ENCODE measurements at regions not wholly inside any gene's neighbourhood (a gene's known extent, or its start where the extent isn't known, plus 50 kb on each side); places are given as distances from the start of the nearest gene placed in this dataset.

DNA sequence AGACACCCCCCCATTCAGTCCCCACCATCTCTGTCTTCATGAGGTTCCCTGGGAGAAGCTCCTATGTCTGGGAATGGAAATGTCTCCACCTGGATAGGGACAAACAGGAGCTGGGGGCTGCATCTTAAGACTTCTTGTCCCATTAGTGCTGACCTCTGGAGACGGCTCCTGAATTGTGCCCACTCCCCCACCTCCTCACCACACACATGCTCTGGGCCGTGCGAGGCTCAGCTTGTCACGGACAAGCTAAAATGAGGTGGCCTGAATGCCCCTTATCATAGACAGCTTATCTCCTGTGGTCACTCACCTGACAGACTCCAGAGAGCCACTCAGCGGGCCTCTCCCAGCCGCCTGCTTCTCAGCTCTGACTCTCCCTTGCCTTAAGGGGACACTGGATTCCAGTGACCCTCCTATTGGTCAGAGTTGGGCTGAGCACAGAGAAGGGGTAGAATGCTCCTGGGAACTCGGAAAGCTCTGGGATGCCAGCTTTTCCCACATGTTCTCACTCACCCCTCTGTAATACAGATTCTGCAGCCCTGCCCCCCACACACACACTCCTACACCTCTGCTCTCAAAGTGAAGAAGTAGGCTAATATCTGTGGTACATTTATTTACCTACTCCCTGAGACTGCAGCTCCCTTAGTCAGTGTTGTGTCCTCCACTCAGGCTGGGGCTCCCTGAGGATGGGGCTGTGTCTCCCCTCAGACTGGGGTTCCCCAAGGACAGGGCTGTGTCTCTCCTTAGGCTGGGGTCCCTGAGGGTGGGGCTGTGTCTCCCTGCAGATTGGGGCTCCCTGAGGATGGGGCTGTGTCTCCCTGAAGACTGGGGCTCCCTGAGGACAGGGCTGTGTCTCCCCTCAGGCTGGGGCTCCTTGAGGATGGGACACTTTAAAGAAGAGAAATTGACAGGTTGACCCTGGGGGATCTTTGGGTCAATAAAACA is 167.5 kb downstream of the VEGFA start:
- Histone ChIP-seq H3K27me3 (ENCODE audit: control insufficient read depth in 5 of 5, insufficient read depth in 4 of 5, low read length in 5 of 5) (no peaks in the 10 kb centered on the region), H3K27ac (ENCODE audit: low read depth, low read length) (no peak overlapping the region), H3K4me1 (ENCODE audit: control insufficient read depth in 5 of 5, insufficient read depth in 5 of 5, low read length in 5 of 5) (no peaks in the 10 kb centered on the region), H3K36me3 (ENCODE audit: control insufficient read depth in 5 of 5, insufficient read depth in 5 of 5, low read length in 5 of 5) (no peaks in the 10 kb centered on the region), H3K4me3 (ENCODE audit: low read depth in 1 of 5, low read length in 5 of 5) (no peak overlapping the region), H3K9me3 (ENCODE audit: control insufficient read depth in 5 of 5, low read length in 5 of 5) (no peaks in the 10 kb centered on the region), H3K9ac (ENCODE audit: low read length in 5 of 5) (no peak overlapping the region)

DNA sequence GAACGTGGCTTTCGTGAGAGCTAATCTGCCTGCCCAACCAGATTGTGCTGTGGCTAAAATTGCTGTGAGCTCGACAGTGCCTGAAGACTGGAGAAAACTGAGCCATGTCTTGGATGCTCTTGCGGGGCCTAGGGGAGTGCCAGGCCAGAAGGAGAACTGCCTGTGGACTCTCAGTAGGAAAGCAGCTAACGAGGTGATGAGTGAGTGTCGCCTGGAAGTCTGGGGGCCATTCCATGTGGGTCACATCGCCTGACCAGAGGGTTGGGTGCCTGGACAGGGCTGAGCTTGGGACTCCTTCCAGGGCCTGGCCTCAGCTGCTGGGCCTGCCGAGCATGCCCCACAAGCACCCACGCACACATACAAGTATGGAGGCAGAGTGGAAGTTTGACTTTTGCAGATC is 166.5 kb downstream of the VEGFA start:
- H3K27ac ChIP-seq (ENCODE audit: low read depth, low read length): no peak overlapping the region

DNA sequence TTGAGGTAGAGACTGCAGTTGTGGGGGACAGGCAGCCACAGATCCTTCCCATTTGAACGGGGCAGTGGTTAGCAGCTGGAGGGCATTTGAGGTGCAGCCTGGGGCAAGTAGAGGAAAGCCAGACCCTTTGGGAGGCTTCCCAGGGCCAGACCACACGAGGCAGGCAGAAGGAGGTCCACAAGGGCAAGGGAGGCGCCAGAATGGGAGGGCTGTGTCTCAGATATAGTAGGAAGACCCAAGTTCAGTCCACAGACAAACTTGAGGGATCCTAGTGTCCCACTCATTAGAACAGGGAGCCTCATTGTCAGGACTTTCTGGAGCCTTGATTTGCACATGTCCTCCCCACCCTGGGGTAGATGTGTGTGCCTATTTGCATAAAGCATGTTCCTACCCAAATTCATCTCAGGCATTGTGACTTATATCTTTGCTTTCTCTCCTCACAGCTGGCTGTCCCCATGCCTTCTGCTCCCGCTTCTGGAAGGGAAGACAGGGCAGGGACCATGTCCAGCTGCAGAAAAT is 166.0 kb downstream of the VEGFA start:
- Histone ChIP-seq H3K9me3 (ENCODE audit: control insufficient read depth in 5 of 5, low read length in 5 of 5) (no peaks in the 10 kb centered on the region), H3K27me3 (ENCODE audit: control insufficient read depth in 5 of 5, insufficient read depth in 4 of 5, low read length in 5 of 5) (no peaks in the 10 kb centered on the region), H3K4me3 (ENCODE audit: low read depth in 1 of 5, low read length in 5 of 5) (no peak overlapping the region), H3K9ac (ENCODE audit: low read length in 5 of 5) (no peak overlapping the region), H3K4me1 (ENCODE audit: control insufficient read depth in 5 of 5, insufficient read depth in 5 of 5, low read length in 5 of 5) (no peaks in the 10 kb centered on the region), H3K36me3 (ENCODE audit: control insufficient read depth in 5 of 5, insufficient read depth in 5 of 5, low read length in 5 of 5) (no peaks in the 10 kb centered on the region), H3K27ac (ENCODE audit: low read depth, low read length) (no peak overlapping the region)

More for the DNA sequence above, 166.5 kb downstream of the VEGFA start:
- Histone ChIP-seq H3K27me3 (ENCODE audit: control insufficient read depth in 5 of 5, insufficient read depth in 4 of 5, low read length in 5 of 5) (no peaks in the 10 kb centered on the region), H3K9me3 (ENCODE audit: control insufficient read depth in 5 of 5, low read length in 5 of 5) (no peaks in the 10 kb centered on the region), H3K4me3 (ENCODE audit: low read depth in 1 of 5, low read length in 5 of 5) (no peak overlapping the region), H3K4me1 (ENCODE audit: control insufficient read depth in 5 of 5, insufficient read depth in 5 of 5, low read length in 5 of 5) (no peaks in the 10 kb centered on the region), H3K9ac (ENCODE audit: low read length in 5 of 5) (no peak overlapping the region), H3K36me3 (ENCODE audit: control insufficient read depth in 5 of 5, insufficient read depth in 5 of 5, low read length in 5 of 5) (no peaks in the 10 kb centered on the region)

DNA sequence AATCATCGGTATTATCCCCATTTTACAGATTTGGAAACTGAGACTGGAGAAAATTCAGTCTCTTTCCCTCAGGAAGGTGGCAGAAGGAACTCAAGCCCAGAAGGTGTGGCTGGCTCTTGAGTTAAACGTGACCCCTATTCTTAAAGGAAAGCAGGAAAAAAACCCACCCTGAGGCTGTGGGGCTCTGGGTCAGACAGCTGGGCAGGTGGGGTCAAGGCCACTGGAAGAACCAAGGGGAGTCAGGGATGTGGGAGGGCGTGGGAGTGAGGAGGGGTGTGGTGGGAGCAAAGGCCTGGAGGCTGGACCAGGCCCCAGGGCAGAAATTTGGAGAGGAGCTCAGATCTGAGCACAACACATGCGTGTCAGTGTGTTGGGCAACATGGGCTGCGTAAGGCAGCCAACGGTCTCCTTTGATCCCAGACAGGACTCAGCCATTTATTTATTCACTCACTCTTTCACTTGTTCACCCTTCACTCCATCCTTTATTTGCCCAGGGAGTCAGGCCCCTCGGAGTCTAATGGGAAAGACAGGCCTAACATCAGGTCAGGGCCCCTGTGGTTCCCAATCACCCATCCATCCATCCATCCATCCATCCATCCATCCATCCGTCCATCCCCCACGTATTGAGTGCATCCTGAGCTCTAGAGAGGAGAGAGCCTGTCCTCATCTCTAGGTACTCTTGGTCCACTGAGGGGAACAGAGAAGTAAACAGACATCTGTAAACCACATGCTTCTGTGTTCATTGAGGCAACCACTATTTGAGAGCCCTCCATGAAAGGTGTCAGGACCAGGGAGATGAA is 165.0 kb downstream of the VEGFA start:
- Histone ChIP-seq H3K27ac (ENCODE audit: low read depth, low read length) (no peak overlapping the region), H3K27me3 (ENCODE audit: control insufficient read depth in 5 of 5, insufficient read depth in 4 of 5, low read length in 5 of 5) (no peaks in the 10 kb centered on the region), H3K4me3 (ENCODE audit: low read depth in 1 of 5, low read length in 5 of 5) (no peak overlapping the region), H3K4me1 (ENCODE audit: control insufficient read depth in 5 of 5, insufficient read depth in 5 of 5, low read length in 5 of 5) (no peaks in the 10 kb centered on the region), H3K9me3 (ENCODE audit: control insufficient read depth in 5 of 5, low read length in 5 of 5) (no peaks in the 10 kb centered on the region), H3K36me3 (ENCODE audit: control insufficient read depth in 5 of 5, insufficient read depth in 5 of 5, low read length in 5 of 5) (no peaks in the 10 kb centered on the region), H3K9ac (ENCODE audit: low read length in 5 of 5) (no peak overlapping the region)

DNA sequence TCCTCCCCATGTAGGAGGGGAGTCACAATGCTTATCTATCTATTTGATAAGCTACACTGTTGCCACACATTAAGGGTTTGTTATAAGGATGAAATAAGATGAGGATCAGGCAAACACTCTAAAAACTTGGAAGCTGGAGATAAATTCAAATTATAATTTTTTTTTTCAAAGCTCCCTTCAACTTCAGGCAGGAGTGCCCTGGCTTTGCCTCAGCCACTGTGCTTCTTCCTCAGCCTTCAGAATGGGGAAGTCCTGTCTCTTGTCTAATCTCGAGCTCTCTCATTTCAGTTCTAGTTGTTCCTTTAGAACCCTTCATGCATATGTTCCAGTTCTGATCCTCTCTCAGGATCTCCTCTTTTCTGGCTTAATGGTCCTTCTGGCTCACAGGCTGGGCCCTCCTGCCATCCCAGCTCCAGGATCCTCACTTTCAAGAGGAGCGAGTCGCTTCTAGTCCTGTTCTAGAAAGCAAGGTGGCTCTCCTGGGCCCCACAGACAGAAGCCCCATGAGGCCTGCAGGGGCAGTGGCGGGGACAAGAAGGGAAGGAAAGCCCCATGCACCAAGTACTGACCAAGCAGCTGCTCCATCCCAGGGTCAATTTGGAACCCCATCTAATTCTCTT is 164.3 kb downstream of the VEGFA start:
- no peaks in the 10 kb centered on the region for H3K36me3 ChIP-seq (ENCODE audit: control insufficient read depth in 5 of 5, insufficient read depth in 5 of 5, low read length in 5 of 5)
- H3K9me3 ChIP-seq (ENCODE audit: control insufficient read depth in 5 of 5, low read length in 5 of 5): no peaks in the 10 kb centered on the region
- H3K4me1 ChIP-seq (ENCODE audit: control insufficient read depth in 5 of 5, insufficient read depth in 5 of 5, low read length in 5 of 5): no peaks in the 10 kb centered on the region
- H3K4me3 ChIP-seq (ENCODE audit: low read depth in 1 of 5, low read length in 5 of 5): no peak overlapping the region
- H3K27me3 ChIP-seq (ENCODE audit: control insufficient read depth in 5 of 5, insufficient read depth in 4 of 5, low read length in 5 of 5): no peaks in the 10 kb centered on the region
- H3K9ac ChIP-seq (ENCODE audit: low read length in 5 of 5): no peak overlapping the region
- H3K27ac ChIP-seq (ENCODE audit: low read depth, low read length): no peak overlapping the region

DNA sequence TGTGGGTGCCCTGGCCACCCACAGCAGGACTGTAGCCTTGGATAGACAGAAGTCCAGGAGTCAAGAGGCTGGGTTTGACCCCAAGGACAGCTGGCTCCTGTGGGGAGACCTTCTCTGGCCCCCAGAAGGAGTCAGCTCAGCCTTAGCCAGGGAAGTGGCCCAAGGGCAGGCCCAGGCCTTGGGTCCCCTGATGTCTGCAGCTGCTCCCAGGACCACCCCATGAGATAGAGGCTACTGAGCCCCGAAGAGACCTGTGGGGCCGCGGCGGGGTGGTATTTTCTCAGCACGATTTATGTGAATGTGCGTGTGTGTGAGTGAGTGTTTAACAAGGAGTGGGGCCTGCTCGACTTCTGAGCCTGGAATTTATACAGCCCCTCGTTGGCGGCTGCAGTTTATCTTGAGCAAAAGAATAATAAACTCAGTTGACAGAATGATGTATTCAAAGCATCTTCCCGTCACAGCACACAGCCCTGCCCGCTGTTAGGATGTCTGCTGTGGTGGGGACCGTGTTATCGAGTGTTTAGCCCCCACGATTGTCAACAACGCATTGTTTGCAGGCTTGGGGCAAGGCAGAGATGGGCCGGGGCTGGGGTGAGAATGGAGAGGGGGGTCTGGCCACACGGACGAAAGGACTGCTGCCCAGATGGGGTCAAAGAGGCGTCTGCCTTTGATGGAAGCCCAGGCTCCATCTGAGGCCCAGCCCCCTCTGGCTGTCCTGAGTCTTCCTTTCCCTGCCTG is 163.3 kb downstream of the VEGFA start:
- Histone ChIP-seq H3K4me3 (ENCODE audit: low read depth in 1 of 5, low read length in 5 of 5) (no peak overlapping the region), H3K9me3 (ENCODE audit: control insufficient read depth in 5 of 5, low read length in 5 of 5) (no peaks in the 10 kb centered on the region), H3K36me3 (ENCODE audit: control insufficient read depth in 5 of 5, insufficient read depth in 5 of 5, low read length in 5 of 5) (no peaks in the 10 kb centered on the region), H3K9ac (ENCODE audit: low read length in 5 of 5) (no peak overlapping the region), H3K27me3 (ENCODE audit: control insufficient read depth in 5 of 5, insufficient read depth in 4 of 5, low read length in 5 of 5) (no peaks in the 10 kb centered on the region), H3K4me1 (ENCODE audit: control insufficient read depth in 5 of 5, insufficient read depth in 5 of 5, low read length in 5 of 5) (no peaks in the 10 kb centered on the region), H3K27ac (ENCODE audit: low read depth, low read length) (no peak overlapping the region)

DNA sequence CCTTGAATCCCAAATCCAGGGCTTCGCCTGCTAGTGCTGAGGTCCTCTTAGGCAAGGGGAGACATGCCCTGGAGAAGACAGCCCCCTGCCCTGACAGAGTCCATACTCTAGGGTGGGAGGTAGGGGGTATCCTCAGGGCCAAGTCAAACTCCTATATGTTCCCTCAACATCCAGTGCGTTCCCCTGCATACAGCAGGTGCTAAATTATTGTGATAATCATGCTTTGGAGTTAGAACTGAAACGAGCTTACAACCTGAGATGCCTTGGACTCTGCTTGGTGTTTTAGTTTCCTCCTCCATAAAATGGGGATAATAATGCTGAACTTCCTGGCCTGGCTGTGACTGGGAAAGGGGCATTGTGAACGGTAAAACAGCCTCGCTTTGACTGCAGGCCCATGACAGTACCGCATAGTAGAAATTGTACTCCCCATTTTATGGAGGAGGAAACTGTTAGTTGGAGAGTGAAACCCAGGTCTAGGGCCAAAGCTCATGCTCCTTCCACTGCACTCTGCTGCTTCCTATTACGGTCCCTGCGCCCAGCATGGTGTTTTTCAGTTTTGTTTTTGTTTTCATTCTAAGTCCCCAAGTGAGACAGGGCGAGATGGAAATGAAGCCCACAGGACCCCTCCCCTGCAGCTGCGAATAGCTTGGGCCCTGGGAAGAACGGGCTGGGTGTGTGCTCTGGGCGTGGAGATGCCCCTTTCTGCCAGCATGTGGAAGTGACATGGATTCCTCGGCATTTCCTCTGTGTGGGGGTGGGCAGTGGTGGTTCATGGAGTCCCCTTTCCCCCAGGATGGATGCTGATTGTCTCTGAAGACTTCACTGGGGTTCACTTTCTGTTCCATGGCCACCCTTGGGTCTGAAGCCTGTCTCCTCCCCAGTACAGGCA is 162.5 kb downstream of the VEGFA start:
- H3K9me3 ChIP-seq (ENCODE audit: control insufficient read depth in 5 of 5, low read length in 5 of 5): no peaks in the 10 kb centered on the region

DNA sequence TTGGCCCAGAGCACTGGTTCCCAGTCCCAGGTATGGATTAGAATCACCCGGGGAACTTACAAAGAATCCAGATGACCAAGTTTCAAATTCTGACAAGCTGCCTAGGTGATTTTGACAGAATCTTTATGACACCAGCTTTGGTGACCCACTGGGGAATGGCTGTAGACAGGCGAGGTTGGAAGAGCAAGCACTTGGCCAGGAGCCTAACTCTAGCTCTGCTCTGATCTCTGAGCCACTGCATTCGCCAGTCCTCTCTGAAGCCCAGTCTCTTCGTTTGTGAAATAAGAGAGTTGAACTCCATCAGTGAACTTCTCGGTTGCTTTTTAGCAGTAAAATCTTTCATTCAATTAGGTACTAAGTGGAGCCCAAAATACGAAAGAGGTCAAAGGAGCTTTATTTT is 161.2 kb downstream of the VEGFA start:
- Histone ChIP-seq H3K36me3 (ENCODE audit: control insufficient read depth in 5 of 5, insufficient read depth in 5 of 5, low read length in 5 of 5) (no peaks in the 10 kb centered on the region), H3K4me3 (ENCODE audit: low read depth in 1 of 5, low read length in 5 of 5) (no peak overlapping the region), H3K9me3 (ENCODE audit: control insufficient read depth in 5 of 5, low read length in 5 of 5) (no peaks in the 10 kb centered on the region), H3K9ac (ENCODE audit: low read length in 5 of 5) (no peak overlapping the region), H3K4me1 (ENCODE audit: control insufficient read depth in 5 of 5, insufficient read depth in 5 of 5, low read length in 5 of 5) (no peaks in the 10 kb centered on the region), H3K27me3 (ENCODE audit: control insufficient read depth in 5 of 5, insufficient read depth in 4 of 5, low read length in 5 of 5) (no peaks in the 10 kb centered on the region), H3K27ac (ENCODE audit: low read depth, low read length) (no peak overlapping the region)

More for the DNA sequence above, 162.5 kb downstream of the VEGFA start:
- no peaks in the 10 kb centered on the region for H3K4me1 ChIP-seq (ENCODE audit: control insufficient read depth in 5 of 5, insufficient read depth in 5 of 5, low read length in 5 of 5)
- no peaks in the 10 kb centered on the region for H3K27me3 ChIP-seq (ENCODE audit: control insufficient read depth in 5 of 5, insufficient read depth in 4 of 5, low read length in 5 of 5)
- no peak overlapping the region for H3K9ac ChIP-seq (ENCODE audit: low read length in 5 of 5)
- no peak overlapping the region for H3K4me3 ChIP-seq (ENCODE audit: low read depth in 1 of 5, low read length in 5 of 5)
- no peaks in the 10 kb centered on the region for H3K36me3 ChIP-seq (ENCODE audit: control insufficient read depth in 5 of 5, insufficient read depth in 5 of 5, low read length in 5 of 5)
- no peak overlapping the region for H3K27ac ChIP-seq (ENCODE audit: low read depth, low read length)
